ENCODE measurements at regions not wholly inside any gene's neighbourhood (a gene's known extent, or its start where the extent isn't known, plus 50 kb on each side); places are given as distances from the start of the nearest gene placed in this dataset.

DNA sequence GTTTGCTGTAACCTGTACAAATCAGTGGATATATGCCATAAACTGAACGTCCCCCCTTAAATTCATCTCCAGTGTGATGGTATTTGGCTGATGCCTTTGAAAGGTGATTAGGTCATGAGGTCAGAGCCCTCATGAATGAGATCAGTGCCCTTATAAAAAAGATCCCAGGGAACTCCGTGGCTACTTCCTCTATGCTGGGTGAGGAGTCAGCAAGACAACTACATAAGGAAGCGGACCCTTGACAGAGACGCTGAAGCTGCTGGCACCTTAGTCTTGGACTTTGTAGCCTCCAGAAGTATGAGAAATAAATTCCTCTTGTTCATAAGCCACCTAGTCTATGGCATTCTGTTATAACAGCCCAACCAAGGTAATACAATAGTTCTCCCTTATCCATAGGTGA lies 215.1 kb upstream of the ZNF608 start:
- TF ChIP-seq RAD21 (CRISPR knock-in tag; IDR thresholded peaks at IDR 0.05) (no peak), THYN1 (CRISPR knock-in tag; IDR thresholded peaks at IDR 0.05; ENCODE audit: borderline replicate concordance, low read depth) (no peak), CBX1 (IDR thresholded peaks at IDR 0.05; ENCODE audit: low read depth) (no peak)
- TF ChIP-seq, protein P1, sequence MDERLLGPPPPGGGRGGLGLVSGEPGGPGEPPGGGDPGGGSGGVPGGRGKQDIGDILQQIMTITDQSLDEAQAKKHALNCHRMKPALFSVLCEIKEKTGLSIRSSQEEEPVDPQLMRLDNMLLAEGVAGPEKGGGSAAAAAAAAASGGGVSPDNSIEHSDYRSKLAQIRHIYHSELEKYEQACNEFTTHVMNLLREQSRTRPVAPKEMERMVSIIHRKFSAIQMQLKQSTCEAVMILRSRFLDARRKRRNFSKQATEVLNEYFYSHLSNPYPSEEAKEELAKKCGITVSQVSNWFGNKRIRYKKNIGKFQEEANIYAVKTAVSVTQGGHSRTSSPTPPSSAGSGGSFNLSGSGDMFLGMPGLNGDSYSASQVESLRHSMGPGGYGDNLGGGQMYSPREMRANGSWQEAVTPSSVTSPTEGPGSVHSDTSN (CRISPR knock-in tag; IDR thresholded peaks at IDR 0.05): no peak
- TF ChIP-seq, protein P2, sequence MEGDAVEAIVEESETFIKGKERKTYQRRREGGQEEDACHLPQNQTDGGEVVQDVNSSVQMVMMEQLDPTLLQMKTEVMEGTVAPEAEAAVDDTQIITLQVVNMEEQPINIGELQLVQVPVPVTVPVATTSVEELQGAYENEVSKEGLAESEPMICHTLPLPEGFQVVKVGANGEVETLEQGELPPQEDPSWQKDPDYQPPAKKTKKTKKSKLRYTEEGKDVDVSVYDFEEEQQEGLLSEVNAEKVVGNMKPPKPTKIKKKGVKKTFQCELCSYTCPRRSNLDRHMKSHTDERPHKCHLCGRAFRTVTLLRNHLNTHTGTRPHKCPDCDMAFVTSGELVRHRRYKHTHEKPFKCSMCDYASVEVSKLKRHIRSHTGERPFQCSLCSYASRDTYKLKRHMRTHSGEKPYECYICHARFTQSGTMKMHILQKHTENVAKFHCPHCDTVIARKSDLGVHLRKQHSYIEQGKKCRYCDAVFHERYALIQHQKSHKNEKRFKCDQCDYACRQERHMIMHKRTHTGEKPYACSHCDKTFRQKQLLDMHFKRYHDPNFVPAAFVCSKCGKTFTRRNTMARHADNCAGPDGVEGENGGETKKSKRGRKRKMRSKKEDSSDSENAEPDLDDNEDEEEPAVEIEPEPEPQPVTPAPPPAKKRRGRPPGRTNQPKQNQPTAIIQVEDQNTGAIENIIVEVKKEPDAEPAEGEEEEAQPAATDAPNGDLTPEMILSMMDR (CRISPR knock-in tag; IDR thresholded peaks at IDR 0.05): no peak

Data from HepG2 (cell line).